B cell (primary cell): ENCODE measurements at regions not wholly inside any gene's neighbourhood (a gene's known extent, or its start where the extent isn't known, plus 50 kb on each side); places are given as distances from the start of the nearest gene placed in this dataset.

Experiments
- ATAC-seq: fragments of 200-7000 bp; cut with Tn5 transposase; one replicate; pipeline ENCODE4 v1.10.0; 2021; ENCODE audit warnings: low read depth, mild to moderate bottlenecking, moderate number of reproducible peaks, moderate library complexity
- CTCF ChIA-PET: fragments of 350-600 bp; sonication (Branson Sonifier 250); formaldehyde crosslinking; loops from one replicate; lab custom pipeline; 2021; ENCODE audit warnings: antibody characterized with exemption, inconsistent platforms; lab: Charles Lee
- POLR2A ChIA-PET: fragments of 350-600 bp; sonication (Branson Sonifier 250); formaldehyde crosslinking; loops from one replicate; lab custom pipeline; 2021; ENCODE audit warnings: antibody characterized with exemption; lab: Charles Lee
- DNase-seq: peaks from one replicate; pipeline ENCODE4 v3.0.0; 2013
- H2AFZ ChIP-seq: 2 replicates; pipeline ENCODE4 v1.6.1; 2012; ENCODE audit warnings: mild to moderate bottlenecking, low read depth, low read length; ENCODE audit not compliant: insufficient read depth, poor library complexity, severe bottlenecking
- H3K27ac ChIP-seq, 2 donors: 1 replicate in 1 of 2; 2 replicates in 1 of 2; pipeline ENCODE4 v1.5.1; 2012 to 2013; ENCODE audit warnings: low read length in 2 of 2, mild to moderate bottlenecking in 2 of 2, moderate library complexity in 1 of 2
- H3K27me3 ChIP-seq, 4 experiments: fragments of 200-600 bp in 1 of 4; sonication (generic) in 1 of 4; replicated peaks in 1 of 4; 1 replicate in 2 of 4; 2 replicates in 2 of 4; pipeline versions ENCODE4 v1.6.1 to v1.7.0; 2013 to 2016; ENCODE audit warnings: low read length in 3 of 4, mild to moderate bottlenecking in 2 of 4, mixed read lengths in 1 of 4, moderate library complexity in 1 of 4; ENCODE audit not compliant: insufficient read depth in 4 of 4, control insufficient read depth in 3 of 4; ENCODE audit errors: control extremely low read depth in 1 of 4
- H3K36me3 ChIP-seq, 2 experiments: replicated peaks in 1 of 2; 1 replicate in 1 of 2; 2 replicates in 1 of 2; pipeline versions ENCODE4 v1.6.1 to v1.7.1; 2013; ENCODE audit warnings: low read length in 1 of 2; ENCODE audit not compliant: insufficient read depth in 2 of 2, control insufficient read depth in 1 of 2; ENCODE audit errors: control extremely low read depth in 1 of 2, extremely low read depth in 1 of 2
- H3K4me1 ChIP-seq, 2 donors: fragments of 200-600 bp in 1 of 2; sonication (generic) in 1 of 2; 1 replicate in 1 of 2; 2 replicates in 1 of 2; pipeline versions ENCODE4 v1.5.1 to v1.6.1; 2013 to 2017; ENCODE audit warnings: low read length in 2 of 2; ENCODE audit not compliant: control insufficient read depth in 2 of 2, insufficient read depth in 2 of 2
- H3K4me2 ChIP-seq: replicated peaks from 2 replicates; pipeline ENCODE3; 2012; ENCODE audit warnings: mild to moderate bottlenecking, low read depth, low read length; ENCODE audit not compliant: poor library complexity, severe bottlenecking
- H3K4me3 ChIP-seq, 5 experiments: fragments of 200-600 bp in 1 of 5; sonication (generic) in 1 of 5; 1 replicate in 3 of 5; 2 replicates in 2 of 5; pipeline versions ENCODE4 v1.5.1 to v1.7.0; 2011 to 2016; ENCODE audit warnings: low read length in 4 of 5, mild to moderate bottlenecking in 4 of 5, low read depth in 2 of 5, control low read depth in 1 of 5, moderate library complexity in 1 of 5; ENCODE audit not compliant: insufficient read depth in 1 of 5; ENCODE audit errors: control extremely low read depth in 1 of 5, extremely low read depth in 1 of 5
- H3K79me2 ChIP-seq: fragments of 200-600 bp; sonication (generic); one replicate; pipeline ENCODE4 v1.6.0; 2016; ENCODE audit warnings: low read length; ENCODE audit not compliant: control insufficient read depth, insufficient read depth
- H3K9ac ChIP-seq: fragments of 200-600 bp; sonication (generic); 2 replicates; pipeline ENCODE4 v1.6.1; 2017; ENCODE audit warnings: mild to moderate bottlenecking, low read length, moderate library complexity
- H3K9me3 ChIP-seq, 3 donors: one replicate each; pipeline versions ENCODE4 v1.6.1 to v1.7.1; 2013; ENCODE audit warnings: low read length in 2 of 3; ENCODE audit not compliant: control insufficient read depth in 2 of 3, insufficient read depth in 1 of 3; ENCODE audit errors: control extremely low read depth in 1 of 3
- H4K20me1 ChIP-seq: 2 replicates; pipeline ENCODE4 v1.6.0; 2012; ENCODE audit warnings: mild to moderate bottlenecking, low read length; ENCODE audit not compliant: insufficient read depth, control insufficient read depth, poor library complexity, severe bottlenecking
- H3K27ac Mint-ChIP-seq: one replicate; pipeline ENCODE4 v1.8.0; 2021; ENCODE audit warnings: mixed read lengths
- H3K27me3 Mint-ChIP-seq: one replicate; pipeline ENCODE4 v1.8.0; 2021; ENCODE audit warnings: mixed read lengths
- H3K4me1 Mint-ChIP-seq: one replicate; pipeline ENCODE4 v1.8.0; 2021; ENCODE audit warnings: mixed read lengths
- H3K4me3 Mint-ChIP-seq: one replicate; pipeline ENCODE4 v1.8.0; 2021; ENCODE audit warnings: mixed read lengths
- H3K9me3 Mint-ChIP-seq: one replicate; pipeline ENCODE4 v1.8.0; 2022; ENCODE audit warnings: mixed read lengths; ENCODE audit not compliant: insufficient read depth
- EZH2 ChIP-seq: IDR thresholded peaks from 2 replicates; pipeline ENCODE4 v1.6.1; 2012; ENCODE audit warnings: borderline replicate concordance, low read depth, mild to moderate bottlenecking, moderate library complexity, low read length; ENCODE audit not compliant: insufficient read depth, poor library complexity, severe bottlenecking
- WGBS: methylation state at CpG from one replicate; pipeline ENCODE4 v1.1.5; 2013; ENCODE audit warnings: missing lambda C conversion rate; ENCODE audit not compliant: insufficient coverage; 5-methylcytosine and 5-hydroxymethylcytosine counted together
- intact Hi-C: fragments of 100-400 bp; cut with micrococcal nuclease; formaldehyde crosslinking; loops from one replicate; pipeline ENCODE4 v1.10.0; 2022
- TF ChIP-seq, protein P1 (sequence below): fragments of 200-600 bp; IDR thresholded peaks from one replicate; pipeline ENCODE4 v1.8.0; 2022; ENCODE audit warnings: antibody characterized with exemption, mild to moderate bottlenecking

GRCh38 chr6:66986940-66987339, 1279.9 kb upstream of the EYS start:
- intact Hi-C loops = no loop called here
- no peaks in the 10 kb centered on the region for H3K27me3 ChIP-seq
- Mint-ChIP-seq H3K27ac (no peak overlapping the region), H3K4me3 (no peak overlapping the region), H3K27me3 (no peaks in the 10 kb centered on the region), H3K9me3 (peaks cover 3% of the 10 kb centered on the region), H3K4me1 (no peaks in the 10 kb centered on the region)
- ATAC-seq = no peak
- H3K4me3 ChIP-seq = no peak overlapping the region
- POLR2A ChIA-PET = no interaction called here
- no peak overlapping the region for H3K4me2 ChIP-seq
- CTCF ChIA-PET = no interaction called here
- no peak for TF ChIP-seq EZH2
- no peaks in the 10 kb centered on the region for H4K20me1 ChIP-seq
- no peak overlapping the region for H2AFZ ChIP-seq
- H3K79me2 ChIP-seq = no peaks in the 10 kb centered on the region
- no peak overlapping the region for H3K9ac ChIP-seq
- no peaks in the 10 kb centered on the region for H3K4me1 ChIP-seq
- DNase-seq = no peak
- no peak overlapping the region for H3K27ac ChIP-seq
- no peaks in the 10 kb centered on the region for H3K36me3 ChIP-seq
- peaks cover 0 to 11% (median 0%) of the 10 kb centered on the region in 3 donors for H3K9me3 ChIP-seq

DNA sequence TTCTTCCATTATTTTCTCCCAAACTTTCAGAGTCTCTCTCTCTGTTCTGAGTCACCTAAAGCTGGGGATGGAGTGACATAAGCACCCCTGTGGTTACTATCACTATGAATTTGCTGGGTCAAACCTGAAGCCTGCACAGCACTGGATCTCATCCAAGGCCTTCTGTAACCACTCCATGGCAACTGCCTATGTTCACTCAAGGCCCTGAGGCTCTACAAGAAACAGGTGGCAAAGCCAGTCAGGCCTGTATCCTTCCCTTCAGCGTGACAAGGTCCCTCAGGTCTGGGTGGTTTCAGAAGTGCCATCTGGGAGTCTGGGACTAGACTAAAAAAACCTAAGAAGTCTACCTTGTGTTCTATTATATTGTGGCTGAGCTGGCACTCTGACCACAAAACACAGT, 1278.8 kb upstream of the EYS start:
- H3K9me3 Mint-ChIP-seq = peaks cover 3% of the 10 kb centered on the region
- POLR2A ChIA-PET = no interaction called here
- H3K4me2 ChIP-seq = no peak overlapping the region
- H3K4me3 ChIP-seq = no peak overlapping the region
- CTCF ChIA-PET = no interaction called here
- TF ChIP-seq, protein P1, sequence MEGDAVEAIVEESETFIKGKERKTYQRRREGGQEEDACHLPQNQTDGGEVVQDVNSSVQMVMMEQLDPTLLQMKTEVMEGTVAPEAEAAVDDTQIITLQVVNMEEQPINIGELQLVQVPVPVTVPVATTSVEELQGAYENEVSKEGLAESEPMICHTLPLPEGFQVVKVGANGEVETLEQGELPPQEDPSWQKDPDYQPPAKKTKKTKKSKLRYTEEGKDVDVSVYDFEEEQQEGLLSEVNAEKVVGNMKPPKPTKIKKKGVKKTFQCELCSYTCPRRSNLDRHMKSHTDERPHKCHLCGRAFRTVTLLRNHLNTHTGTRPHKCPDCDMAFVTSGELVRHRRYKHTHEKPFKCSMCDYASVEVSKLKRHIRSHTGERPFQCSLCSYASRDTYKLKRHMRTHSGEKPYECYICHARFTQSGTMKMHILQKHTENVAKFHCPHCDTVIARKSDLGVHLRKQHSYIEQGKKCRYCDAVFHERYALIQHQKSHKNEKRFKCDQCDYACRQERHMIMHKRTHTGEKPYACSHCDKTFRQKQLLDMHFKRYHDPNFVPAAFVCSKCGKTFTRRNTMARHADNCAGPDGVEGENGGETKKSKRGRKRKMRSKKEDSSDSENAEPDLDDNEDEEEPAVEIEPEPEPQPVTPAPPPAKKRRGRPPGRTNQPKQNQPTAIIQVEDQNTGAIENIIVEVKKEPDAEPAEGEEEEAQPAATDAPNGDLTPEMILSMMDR = no peak
- no peak for TF ChIP-seq EZH2
- WGBS = 20% methylated on average over 1 of the region's 1 CpG
- H3K9me3 ChIP-seq = peaks cover 0 to 11% (median 0%) of the 10 kb centered on the region in 3 donors
- no peaks in the 10 kb centered on the region for H3K27me3 Mint-ChIP-seq
- intact Hi-C loops = no loop called here
- H3K79me2 ChIP-seq = no peaks in the 10 kb centered on the region
- no peaks in the 10 kb centered on the region for H3K36me3 ChIP-seq
- H3K27me3 ChIP-seq = no peaks in the 10 kb centered on the region
- DNase-seq = no peak
- H2AFZ ChIP-seq = no peak overlapping the region
- H3K4me1 Mint-ChIP-seq = no peaks in the 10 kb centered on the region
- H4K20me1 ChIP-seq = no peaks in the 10 kb centered on the region
- H3K4me3 Mint-ChIP-seq = no peak overlapping the region
- H3K9ac ChIP-seq = no peak overlapping the region
- no peak overlapping the region for H3K27ac Mint-ChIP-seq
- no peak overlapping the region for H3K27ac ChIP-seq
- H3K4me1 ChIP-seq = no peaks in the 10 kb centered on the region
- ATAC-seq = no peak
